Heart right ventricle (tissue), 16 donors: ENCODE measurements at regions not wholly inside any gene's neighbourhood (a gene's known extent, or its start where the extent isn't known, plus 50 kb on each side); places are given as distances from the start of the nearest gene placed in this dataset.

Experiments used
- ATAC-seq, 8 donors: fragments of 200-7000 bp; cut with Tn5 transposase; one replicate each; pipeline ENCODE4 v1.9.1; 2020; ENCODE audit warnings: mild to moderate bottlenecking in 8 of 8, moderate library complexity in 8 of 8, moderate number of reproducible peaks in 1 of 8
- DNase-seq, 2 donors: peaks; one replicate each; pipeline ENCODE4 v3.0.0-alpha.2; 2020
- H3K27ac ChIP-seq, 10 donors: fragments of 200-600 bp; sonication (generic) in 2 of 10; one replicate each; pipeline versions ENCODE4 v1.5.0 to v1.8.0; 2020 to 2022; ENCODE audit warnings: mild to moderate bottlenecking in 3 of 10
- H3K27me3 ChIP-seq, 7 donors: fragments of 200-600 bp; one replicate each; pipeline ENCODE4 v1.8.0; 2021 to 2022; ENCODE audit warnings: mild to moderate bottlenecking in 2 of 7
- H3K36me3 ChIP-seq, 9 donors: fragments of 200-600 bp; sonication (generic) in 1 of 9; one replicate each; pipeline versions ENCODE4 v1.5.0 to v1.8.0; 2020 to 2022; ENCODE audit warnings: mild to moderate bottlenecking in 2 of 9
- H3K4me1 ChIP-seq, 9 donors: fragments of 200-600 bp; sonication (generic) in 1 of 9; one replicate each; pipeline versions ENCODE4 v1.5.0 to v1.8.0; 2020 to 2022; ENCODE audit warnings: mild to moderate bottlenecking in 4 of 9
- H3K4me3 ChIP-seq, 10 donors: fragments of 200-600 bp; sonication (generic) in 2 of 10; one replicate each; pipeline versions ENCODE4 v1.5.0 to v1.8.0; 2020 to 2022; ENCODE audit warnings: mild to moderate bottlenecking in 7 of 10, moderate library complexity in 2 of 10
- H3K9me3 ChIP-seq, 11 donors: fragments of 200-600 bp in 10 of 11; sonication (generic) in 2 of 11; one replicate each; pipeline versions ENCODE4 v1.5.0 to v1.8.0; 2013 to 2022; ENCODE audit warnings: mild to moderate bottlenecking in 2 of 11, control low read depth in 1 of 11, moderate library complexity in 1 of 11
- CTCF ChIP-seq, 9 donors: fragments of 200-600 bp; sonication (generic) in 2 of 9; IDR thresholded peaks; one replicate each; pipeline versions ENCODE4 v1.5.0 to v1.8.0; 2021 to 2022; ENCODE audit warnings: antibody characterized with exemption in 9 of 9, mild to moderate bottlenecking in 5 of 9, moderate library complexity in 1 of 9
- whole genome bisulfite sequencing, 2 donors: extraction: QIAGEN DNeasy Blood & Tissue Kit; methylation state at CpG; one replicate each; pipeline ENCODE4 v1.1.7; 2013; ENCODE audit warnings: inconsistent platforms in 1 of 2; 5-methylcytosine and 5-hydroxymethylcytosine counted together
- intact Hi-C, 10 donors: fragments of 100-400 bp; cut with DNase I; formaldehyde crosslinking; loops; one replicate each; pipeline versions ENCODE4 v1.11.1 to v1.14.2; 2022
- donor health status: Arrhythmogenic right ventricular cardiomyopathy.
- donor health status: ischemic (EF 13 %, LVEDD 7.1; RV severe dilation, severe dysfunction).
- donor health status: healthy with polysubstance abuse.
- donor health status: DM: no; HTN: yes; CAD: no.
- donor health status: DM: no; HTN: no; CAD: no.
- donor health status: ischemic (EF 25% LVEDD 6.9; RV normal size, moderate dysfunction).
- donor health status: ischemic (EF 25% LVEDD 5.7; RV mildly dilated, moderate dysfunction).
- donor health status: healthy.
- donor health status: DM: yes; HTN: yes; CAD: no.
- donor health status: Ischemic cardiomyopathy.
- donor health status: ischemic (EF 35%, LVEDD 5.7; RV mildly dilated, moderate dysfunction).
- donor health status: nonischemic (EF 11% LVEDD 7.7; RV severe dilation, severe dysfunction).
- donor health status: DM: yes; HTN: yes; CAD: no.
- donor health status: PGD.
- donor health status: ischemic (EF 29% LVEDD 5.4; RV normal size, mild dysfunction).
- donor health status: nonischemic (EF 23%, LVEDD 6.1; RV moderate dilation, normal function).

- intact Hi-C loops: no loop called here
- Histone ChIP-seq H3K27ac (no peak overlapping the region), H3K4me1 (no peaks in the 10 kb centered on the region), H3K4me3 (no peak overlapping the region), H3K36me3 (no peaks in the 10 kb centered on the region), H3K9me3 (no peaks in the 10 kb centered on the region), H3K27me3 (peaks cover 0 to 3% (median 0%) of the 10 kb centered on the region in 7 donors)
- WGBS, 2 donors: 62 to 68% methylated on average over 6 of the region's 6 CpGs
- ATAC-seq: peak in 1 of 8 donors; percentile 7
- DNase-seq: no peak
- TF ChIP-seq CTCF (IDR thresholded peaks at IDR 0.05): no peak
Measured at GRCh38 chr5:9947225-9947714, 302.4 kb downstream of the ATPSCKMT start.

- H3K9me3 ChIP-seq: peaks cover 0 to 30% (median 0%) of the 10 kb centered on the region in 11 donors
- TF ChIP-seq CTCF (IDR thresholded peaks at IDR 0.05): no peak
- H3K4me3 ChIP-seq: no peak overlapping the region
- no peak for DNase-seq
- H3K27me3 ChIP-seq: no peaks in the 10 kb centered on the region
- no peaks in the 10 kb centered on the region for H3K4me1 ChIP-seq
- H3K36me3 ChIP-seq: no peaks in the 10 kb centered on the region
- intact Hi-C loops: no loop called here
- H3K27ac ChIP-seq: no peak overlapping the region
- ATAC-seq: no peak
Measured at GRCh38 chr5:9932770-9933169, 302.6 kb upstream of the TAS2R1 start.

- Histone ChIP-seq H3K27ac (no peak overlapping the region), H3K27me3 (no peaks in the 10 kb centered on the region), H3K9me3 (peaks cover 0 to 23% (median 0%) of the 10 kb centered on the region in 11 donors), H3K4me1 (no peaks in the 10 kb centered on the region), H3K4me3 (no peak overlapping the region), H3K36me3 (no peaks in the 10 kb centered on the region)
- WGBS, 2 donors: 90 to 94% methylated on average over 10 of the region's 10 CpGs
- DNase-seq (no peak), ATAC-seq (no peak)
- intact Hi-C loops: no loop called here
- TF ChIP-seq CTCF (IDR thresholded peaks at IDR 0.05): no peak
Measured at GRCh38 chr5:9930156-9930555, 300.0 kb upstream of the TAS2R1 start.

- intact Hi-C loops: no loop called here
- 47 to 54% methylated on average over 6 of the region's 6 CpGs for WGBS, 2 donors
Measured at GRCh38 chr5:9928326-9928725, 298.2 kb upstream of the TAS2R1 start.

More at GRCh38 chr5:9928326-9928725, 298.2 kb upstream of the TAS2R1 start:
- Histone ChIP-seq H3K9me3 (peaks cover 0 to 21% (median 4%) of the 10 kb centered on the region in 11 donors), H3K27me3 (no peaks in the 10 kb centered on the region), H3K4me1 (no peaks in the 10 kb centered on the region), H3K4me3 (no peak overlapping the region), H3K36me3 (no peaks in the 10 kb centered on the region), H3K27ac (no peak overlapping the region)
- TF ChIP-seq CTCF (IDR thresholded peaks at IDR 0.05): no peak
- no peak for ATAC-seq
- no peak for DNase-seq
